H1 (cell line): ENCODE measurements at regions not wholly inside any gene's neighbourhood (a gene's known extent, or its start where the extent isn't known, plus 50 kb on each side); places are given as distances from the start of the nearest gene placed in this dataset.

Experiments used
- CEBPB ChIP-seq: IDR thresholded peaks from 2 replicates; pipeline ENCODE4 v1.6.1; 2012; ENCODE audit warnings: low read depth, low read length
- EZH2 ChIP-seq: fragments of 200-600 bp; sonication (generic); IDR thresholded peaks from 2 replicates; pipeline ENCODE4 v1.7.1; 2012; ENCODE audit warnings: low read depth, mild to moderate bottlenecking, moderate library complexity, low read length, inconsistent platforms; ENCODE audit not compliant: severe bottlenecking
- GTF2F1 ChIP-seq: IDR thresholded peaks from 2 replicates; pipeline ENCODE4 v1.6.1; 2012; ENCODE audit warnings: low read depth, low read length, improper control_type of control experiment, borderline replicate concordance
- KDM1A ChIP-seq: fragments of 200-600, 300-600 bp; sonication (generic); IDR thresholded peaks from 2 replicates; pipeline ENCODE4 v1.7.1; 2016; ENCODE audit warnings: mild to moderate bottlenecking, low read length, borderline replicate concordance
- MAX ChIP-seq: IDR thresholded peaks from 2 replicates; pipeline ENCODE4 v1.6.1; 2012; ENCODE audit warnings: inconsistent platforms
- PHF8 ChIP-seq: fragments of 200-600 bp; sonication (generic); conservative IDR thresholded peaks from 2 replicates; pipeline ENCODE4 v1.7.1; 2012; ENCODE audit warnings: low read depth, mild to moderate bottlenecking, inconsistent platforms, low read length, moderate library complexity
- RAD21 ChIP-seq, 2 experiments: IDR thresholded peaks in 1 of 2; conservative IDR thresholded peaks in 1 of 2; 2 replicates each; pipeline ENCODE4 v1.6.1; 2011; ENCODE audit warnings: low read depth in 2 of 2, low read length in 2 of 2, improper control_type of control experiment in 1 of 2, inconsistent platforms in 1 of 2, mild to moderate bottlenecking in 1 of 2, moderate library complexity in 1 of 2
- TAF1 ChIP-seq: IDR thresholded peaks from 2 replicates; pipeline ENCODE4 v1.6.1; 2011; ENCODE audit warnings: mild to moderate bottlenecking, low read depth, low read length
- TBP ChIP-seq: IDR thresholded peaks from 2 replicates; pipeline ENCODE4 v1.6.1; 2011; ENCODE audit warnings: low read depth, low read length, improper control_type of control experiment
- TF ChIP-seq, protein P1 (sequence below): IDR thresholded peaks from 2 replicates; pipeline ENCODE4 v1.6.1; 2012; ENCODE audit warnings: low read length, inconsistent platforms
- TF ChIP-seq, protein P2 (sequence below), 3 experiments: IDR thresholded peaks; 1 replicate in 2 of 3; 2 replicates in 1 of 3; pipeline versions ENCODE4 v1.5.1 to v1.6.1; 2011; ENCODE audit warnings: low read length in 3 of 3, mild to moderate bottlenecking in 3 of 3, inconsistent platforms in 2 of 3, low read depth in 1 of 3, moderate library complexity in 1 of 3; ENCODE audit not compliant: insufficient read depth in 1 of 3; ENCODE audit errors: control extremely low read depth in 1 of 3

- TF ChIP-seq, protein P1, sequence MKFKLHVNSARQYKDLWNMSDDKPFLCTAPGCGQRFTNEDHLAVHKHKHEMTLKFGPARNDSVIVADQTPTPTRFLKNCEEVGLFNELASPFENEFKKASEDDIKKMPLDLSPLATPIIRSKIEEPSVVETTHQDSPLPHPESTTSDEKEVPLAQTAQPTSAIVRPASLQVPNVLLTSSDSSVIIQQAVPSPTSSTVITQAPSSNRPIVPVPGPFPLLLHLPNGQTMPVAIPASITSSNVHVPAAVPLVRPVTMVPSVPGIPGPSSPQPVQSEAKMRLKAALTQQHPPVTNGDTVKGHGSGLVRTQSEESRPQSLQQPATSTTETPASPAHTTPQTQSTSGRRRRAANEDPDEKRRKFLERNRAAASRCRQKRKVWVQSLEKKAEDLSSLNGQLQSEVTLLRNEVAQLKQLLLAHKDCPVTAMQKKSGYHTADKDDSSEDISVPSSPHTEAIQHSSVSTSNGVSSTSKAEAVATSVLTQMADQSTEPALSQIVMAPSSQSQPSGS = no peak
- TF ChIP-seq EZH2 = no peak
- TF ChIP-seq RAD21 (IDR thresholded peaks at IDR 0.05 in 1 of 2, conservative IDR thresholded peaks at IDR 0.05 in 1 of 2; ENCODE audit: low read depth in 2 of 2, low read length in 2 of 2) = no peak
- no peak for TF ChIP-seq MAX
- TF ChIP-seq TAF1 = no peak
- TF ChIP-seq, protein P2, sequence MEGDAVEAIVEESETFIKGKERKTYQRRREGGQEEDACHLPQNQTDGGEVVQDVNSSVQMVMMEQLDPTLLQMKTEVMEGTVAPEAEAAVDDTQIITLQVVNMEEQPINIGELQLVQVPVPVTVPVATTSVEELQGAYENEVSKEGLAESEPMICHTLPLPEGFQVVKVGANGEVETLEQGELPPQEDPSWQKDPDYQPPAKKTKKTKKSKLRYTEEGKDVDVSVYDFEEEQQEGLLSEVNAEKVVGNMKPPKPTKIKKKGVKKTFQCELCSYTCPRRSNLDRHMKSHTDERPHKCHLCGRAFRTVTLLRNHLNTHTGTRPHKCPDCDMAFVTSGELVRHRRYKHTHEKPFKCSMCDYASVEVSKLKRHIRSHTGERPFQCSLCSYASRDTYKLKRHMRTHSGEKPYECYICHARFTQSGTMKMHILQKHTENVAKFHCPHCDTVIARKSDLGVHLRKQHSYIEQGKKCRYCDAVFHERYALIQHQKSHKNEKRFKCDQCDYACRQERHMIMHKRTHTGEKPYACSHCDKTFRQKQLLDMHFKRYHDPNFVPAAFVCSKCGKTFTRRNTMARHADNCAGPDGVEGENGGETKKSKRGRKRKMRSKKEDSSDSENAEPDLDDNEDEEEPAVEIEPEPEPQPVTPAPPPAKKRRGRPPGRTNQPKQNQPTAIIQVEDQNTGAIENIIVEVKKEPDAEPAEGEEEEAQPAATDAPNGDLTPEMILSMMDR (IDR thresholded peaks at IDR 0.05; ENCODE audit: control extremely low read depth in 1 of 3, insufficient read depth in 1 of 3, low read depth in 1 of 3, low read length in 3 of 3) = no peak
- no peak for TF ChIP-seq TBP
- no peak for TF ChIP-seq KDM1A
- TF ChIP-seq GTF2F1 = no peak
- no peak for TF ChIP-seq PHF8
- no peak for TF ChIP-seq CEBPB
Observed at GRCh38 chrX:7522860-7523259, 320.1 kb upstream of the VCX start.
